IMR-90 (cell line): ENCODE measurements at regions not wholly inside any gene's neighbourhood (a gene's known extent, or its start where the extent isn't known, plus 50 kb on each side); places are given as distances from the start of the nearest gene placed in this dataset.

Experiments
- ATAC-seq: fragments of 200-7000 bp; cut with Tn5 transposase; 2 replicates; pipeline ENCODE4 v1.9.1; 2020; ENCODE audit warnings: low read depth, mild to moderate bottlenecking, moderate library complexity
- BruUV-seq: library from RNA; stranded (reverse); fragments of 400-500 nt; replicated peaks from 2 replicates; lab custom pipeline; 2021; lab: Mats Ljungman, UMichigan
- CTCF ChIA-PET: fragments of 300-600 bp; formaldehyde crosslinking; extraction: SDS; loops from one replicate; lab custom pipeline; 2021; ENCODE audit warnings: antibody characterized with exemption; lab: Yijun Ruan, JAX
- POLR2A ChIA-PET: fragments of 300-600 bp; sonication (Branson Sonifier 250); formaldehyde crosslinking; loops from one replicate; lab custom pipeline; 2022; ENCODE audit warnings: antibody characterized with exemption; ENCODE audit not compliant: unreplicated experiment; lab: Charles Lee
- DNase-seq: peaks from one replicate; pipeline ENCODE4 v3.0.0; 2013
- H2AFZ ChIP-seq: replicated peaks from 2 replicates; pipeline ENCODE3; 2013; ENCODE audit warnings: low read length, mild to moderate bottlenecking; ENCODE audit not compliant: poor library complexity
- H2AK5ac ChIP-seq: 2 replicates; pipeline ENCODE4 v1.6.1; 2013; ENCODE audit warnings: low read depth, low read length, inconsistent platforms
- H2AK9ac ChIP-seq: replicated peaks from 2 replicates; pipeline ENCODE3; 2013; ENCODE audit warnings: mild to moderate bottlenecking, low read depth, low read length, moderate library complexity; ENCODE audit not compliant: poor library complexity
- H2BK120ac ChIP-seq: 2 replicates; pipeline ENCODE4 v1.6.1; 2013; ENCODE audit warnings: low read depth, low read length, inconsistent platforms
- H2BK15ac ChIP-seq: 3 replicates; pipeline ENCODE4 v1.6.1; 2013; ENCODE audit warnings: low read depth, low read length, inconsistent platforms
- H2BK20ac ChIP-seq: 2 replicates; pipeline ENCODE4 v1.6.1; 2013; ENCODE audit warnings: low read depth, mild to moderate bottlenecking, inconsistent platforms, low read length, moderate library complexity
- H2BK5ac ChIP-seq: 2 replicates; pipeline ENCODE4 v1.6.1; 2013; ENCODE audit warnings: mild to moderate bottlenecking, low read depth, low read length, inconsistent platforms; ENCODE audit not compliant: poor library complexity, severe bottlenecking
- H3K14ac ChIP-seq: replicated peaks from 2 replicates; pipeline ENCODE4 v1.6.1; 2013; ENCODE audit warnings: low read depth, low read length, inconsistent platforms
- H3K18ac ChIP-seq: 2 replicates; pipeline ENCODE4 v1.6.1; 2013; ENCODE audit warnings: low read depth, low read length, control low read depth
- H3K23ac ChIP-seq: 2 replicates; pipeline ENCODE4 v1.6.1; 2013; ENCODE audit warnings: low read depth, low read length, inconsistent platforms
- H3K27ac ChIP-seq: 2 replicates; pipeline ENCODE4 v1.5.1; 2013; ENCODE audit warnings: mild to moderate bottlenecking, control low read depth, low read length; ENCODE audit not compliant: insufficient read depth
- H3K27me3 ChIP-seq: 2 replicates; pipeline ENCODE4 v1.6.1; 2013; ENCODE audit warnings: low read length; ENCODE audit not compliant: control insufficient read depth, insufficient read depth
- H3K36me3 ChIP-seq: 2 replicates; pipeline ENCODE4 v1.6.1; 2013; ENCODE audit warnings: low read length, mixed read lengths; ENCODE audit not compliant: control insufficient read depth, insufficient read depth
- H3K4ac ChIP-seq: 2 replicates; pipeline ENCODE4 v1.6.1; 2013; ENCODE audit warnings: low read depth, low read length, inconsistent platforms
- H3K4me1 ChIP-seq: 2 replicates; pipeline ENCODE4 v1.6.1; 2013; ENCODE audit warnings: low read length, mixed read lengths; ENCODE audit not compliant: control insufficient read depth, insufficient read depth
- H3K4me2 ChIP-seq: 2 replicates; pipeline ENCODE4 v1.6.1; 2013; ENCODE audit warnings: low read depth, mild to moderate bottlenecking, control low read depth, low read length, moderate library complexity
- H3K4me3 ChIP-seq: 2 replicates; pipeline ENCODE4 v1.5.1; 2013; ENCODE audit warnings: low read depth, mild to moderate bottlenecking, control low read depth, low read length, moderate library complexity; ENCODE audit not compliant: insufficient read depth
- H3K56ac ChIP-seq: 2 replicates; pipeline ENCODE4 v1.6.1; 2013; ENCODE audit warnings: low read length, inconsistent platforms; ENCODE audit not compliant: insufficient read depth; ENCODE audit errors: extremely low read depth
- H3K79me1 ChIP-seq, 2 experiments: 2 replicates each; pipeline ENCODE4 v1.6.1; 2013; ENCODE audit warnings: low read length in 2 of 2, inconsistent platforms in 1 of 2, low read depth in 1 of 2
- H3K9ac ChIP-seq: 2 replicates; pipeline ENCODE4 v1.6.1; 2013; ENCODE audit warnings: low read depth, low read length, control low read depth
- H3K9me1 ChIP-seq: 2 replicates; pipeline ENCODE4 v1.6.1; 2013; ENCODE audit warnings: low read length, inconsistent platforms; ENCODE audit not compliant: insufficient read depth
- H3K9me3 ChIP-seq: 2 replicates; pipeline ENCODE4 v1.6.1; 2013; ENCODE audit warnings: low read length; ENCODE audit not compliant: control insufficient read depth, insufficient read depth
- H4K20me1 ChIP-seq: 2 replicates; pipeline ENCODE4 v1.6.1; 2013; ENCODE audit warnings: low read length, inconsistent platforms; ENCODE audit not compliant: insufficient read depth
- H4K5ac ChIP-seq: 2 replicates; pipeline ENCODE4 v1.6.1; 2013; ENCODE audit warnings: mild to moderate bottlenecking, low read depth, low read length, control low read depth
- H4K8ac ChIP-seq, 2 experiments: 2 replicates each; pipeline ENCODE4 v1.6.1; 2013; ENCODE audit warnings: low read depth in 2 of 2, low read length in 2 of 2, control low read depth in 1 of 2, inconsistent platforms in 1 of 2
- H4K91ac ChIP-seq: 2 replicates; pipeline ENCODE4 v1.6.1; 2013; ENCODE audit warnings: low read depth, low read length, inconsistent platforms; ENCODE audit not compliant: insufficient read depth
- CHD1 ChIP-seq: IDR thresholded peaks from 2 replicates; pipeline ENCODE4 v1.6.1; 2012; ENCODE audit warnings: low read depth, low read length, improper control_type of control experiment
- NFE2L2 ChIP-seq: fragments of 150-350 bp; IDR thresholded peaks from 2 replicates; pipeline ENCODE4 v1.6.1; 2016; ENCODE audit warnings: low read depth, mild to moderate bottlenecking, low read length
- SMC3 ChIP-seq: fragments of 150-350 bp; IDR thresholded peaks from 2 replicates; pipeline ENCODE4 v1.6.1; 2016; ENCODE audit warnings: low read depth, mild to moderate bottlenecking, antibody characterized with exemption, low read length, moderate library complexity
- USF2 ChIP-seq: fragments of 150-350 bp; IDR thresholded peaks from 2 replicates; pipeline ENCODE4 v1.6.1; 2017; ENCODE audit warnings: mild to moderate bottlenecking, antibody characterized with exemption, low read length, low read depth
- WGBS, 2 experiments: methylation state at CpG; one replicate each; pipeline versions ENCODE4 v1.1.5 to v1.1.7; 2013; ENCODE audit warnings: missing lambda C conversion rate in 2 of 2; ENCODE audit not compliant: insufficient read length in 1 of 2; ENCODE audit errors: extremely low coverage in 2 of 2; 5-methylcytosine and 5-hydroxymethylcytosine counted together
- dilution Hi-C: fragments of 300-500 bp; cut with HindIII; formaldehyde crosslinking; loops from one replicate; pipeline ENCODE4 v1.14.3; 2018; ENCODE audit warnings: low sequenced_read_pairs; ENCODE audit not compliant: unreplicated experiment
- in situ Hi-C: fragments of 300-500 bp; cut with MboI; formaldehyde crosslinking; loops from 3 replicates; pipeline ENCODE4 v1.14.3; 2019; ENCODE audit warnings: low sequenced_read_pairs, inconsistent platforms, mixed read lengths
- intact Hi-C: fragments of 100-400 bp; cut with micrococcal nuclease; formaldehyde crosslinking; loops from 2 replicates; pipeline ENCODE4 v1.10.0; 2022

- no CpG with 5 or more reads among the region's 13 CpGs for WGBS, 2 experiments
- Histone ChIP-seq H3K18ac (no peak overlapping the region), H4K91ac (no peak overlapping the region), H3K23ac (no peak overlapping the region), H2BK20ac (no peak overlapping the region), H2BK5ac (no peak overlapping the region), H2AFZ (no peak overlapping the region), H3K56ac (no peak overlapping the region), H3K4me1 (no peaks in the 10 kb centered on the region), H3K36me3 (no peaks in the 10 kb centered on the region), H3K14ac (no peak overlapping the region), H3K4me3 (no peak overlapping the region), H4K5ac (no peak overlapping the region), H3K79me1 (no peaks in the 10 kb centered on the region), H4K8ac (no peak overlapping the region), H2AK9ac (no peak overlapping the region), H3K27ac (no peak overlapping the region), H3K9ac (no peak overlapping the region), H3K27me3 (no peaks in the 10 kb centered on the region), H2AK5ac (no peak overlapping the region), H2BK120ac (no peak overlapping the region), H3K4me2 (no peak overlapping the region), H2BK15ac (no peak overlapping the region), H3K9me1 (no peaks in the 10 kb centered on the region), H3K9me3 (peaks cover 55% of the 10 kb centered on the region), H4K20me1 (no peaks in the 10 kb centered on the region), H3K4ac (no peak overlapping the region)
- intact Hi-C loops: no loop called here
- TF ChIP-seq USF2: no peak
- no peak for TF ChIP-seq SMC3
- TF ChIP-seq NFE2L2: no peak
- no peak for TF ChIP-seq CHD1
- in situ Hi-C loops: no loop called here
- ChIA-PET POLR2A (no interaction called here), CTCF (no interaction called here)
- DNase-seq: no peak
- ATAC-seq: no peak
- no TSS peak for BruUV-seq
- dilution Hi-C loops: no loop called here
These were observed 442.3 kb upstream of the MKI67 start for GRCh38 chr10:128568491-128568890.
